Retinal pigment epithelial cell (primary cell): ENCODE measurements at regions not wholly inside any gene's neighbourhood (a gene's known extent, or its start where the extent isn't known, plus 50 kb on each side); places are given as distances from the start of the nearest gene placed in this dataset.

Experiments used
- DNase-seq: peaks from one replicate; pipeline ENCODE4 v3.0.0-alpha.2; 2010; ENCODE audit warnings: low read depth
- H3K4me3 ChIP-seq: 2 replicates; pipeline ENCODE4 v1.5.1; 2011; ENCODE audit warnings: mild to moderate bottlenecking, low read length, control low read depth, moderate library complexity
- CTCF ChIP-seq: conservative IDR thresholded peaks from 2 replicates; pipeline ENCODE4 v1.5.1; 2011; ENCODE audit warnings: low read depth, low read length, control low read depth, inconsistent platforms

- no peak overlapping the region for H3K4me3 ChIP-seq
- no peak for DNase-seq
- no peak for TF ChIP-seq CTCF
Observed at GRCh38 chr4:114399105-114399504, 199.5 kb upstream of the UGT8 start.

GRCh38 chr4:114400531-114400930 lies 198.1 kb upstream of the UGT8 start:
- no peak for TF ChIP-seq CTCF
- H3K4me3 ChIP-seq = no peak overlapping the region
- DNase-seq = no peak

- TF ChIP-seq CTCF = no peak
- H3K4me3 ChIP-seq = no peak overlapping the region
- DNase-seq = no peak
Observed at GRCh38 chr4:114401483-114401882, 197.1 kb upstream of the UGT8 start.

DNA sequence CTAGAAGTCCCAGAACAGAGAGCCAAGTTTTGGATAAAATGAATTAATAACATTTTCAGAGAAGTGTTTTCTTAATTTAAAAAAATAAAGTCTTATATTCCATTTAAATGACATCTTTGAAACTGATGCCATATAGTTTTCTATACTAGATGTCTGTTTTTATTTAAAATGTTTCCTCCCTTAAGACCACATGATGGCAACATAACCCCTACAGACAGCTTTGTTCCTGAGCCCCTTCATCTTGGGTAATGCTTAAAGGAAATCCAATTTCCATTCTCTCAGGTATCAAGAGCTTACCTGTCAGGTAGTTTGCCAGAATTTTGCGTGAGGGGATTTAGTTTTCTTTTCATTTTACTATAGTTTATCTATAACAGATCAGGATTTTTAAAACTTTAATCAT lies 181.4 kb upstream of the UGT8 start:
- no peak overlapping the region for H3K4me3 ChIP-seq
- TF ChIP-seq CTCF = no peak
- DNase-seq = no peak

DNA sequence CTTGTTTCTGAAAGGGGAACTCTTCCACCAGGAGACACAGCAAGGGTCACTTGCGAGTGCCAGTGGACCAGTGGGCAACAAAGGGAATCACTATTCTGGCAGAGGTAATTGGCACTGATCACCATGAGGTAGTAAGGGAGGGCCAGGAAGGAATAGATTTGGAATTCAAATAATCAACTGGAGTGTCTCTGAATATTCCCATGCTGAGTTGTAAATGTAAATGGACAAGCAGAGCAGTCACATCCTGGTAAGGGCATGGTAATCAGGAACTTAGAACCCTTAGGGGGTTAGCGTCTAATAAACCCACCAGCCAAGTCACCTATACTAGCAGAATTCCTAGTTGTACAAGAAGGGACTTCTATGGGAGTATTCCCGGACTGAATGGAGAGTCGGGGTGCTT lies 178.5 kb upstream of the UGT8 start:
- H3K4me3 ChIP-seq = no peak overlapping the region
- no peak for TF ChIP-seq CTCF
- no peak for DNase-seq

DNA sequence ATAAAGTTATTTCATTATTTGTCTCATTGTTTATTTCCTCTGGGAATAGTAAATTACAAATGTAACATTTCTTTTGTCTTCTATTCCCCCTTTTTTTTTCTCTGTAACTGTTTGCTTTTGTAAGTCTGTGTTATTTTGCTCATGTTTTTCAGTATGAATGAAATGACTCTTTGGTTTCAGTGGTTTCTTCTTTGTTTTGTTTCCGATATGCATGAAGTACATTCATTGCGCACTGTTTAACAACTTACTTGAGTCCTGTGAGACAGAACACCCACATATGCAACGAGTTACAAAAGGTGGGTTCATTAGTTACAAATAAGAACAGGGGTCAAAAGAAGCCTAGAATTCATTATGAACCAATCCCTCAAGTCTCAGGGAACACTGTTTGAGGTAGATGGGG lies 175.0 kb upstream of the UGT8 start:
- TF ChIP-seq CTCF = no peak
- DNase-seq = no peak
- no peak overlapping the region for H3K4me3 ChIP-seq

DNA sequence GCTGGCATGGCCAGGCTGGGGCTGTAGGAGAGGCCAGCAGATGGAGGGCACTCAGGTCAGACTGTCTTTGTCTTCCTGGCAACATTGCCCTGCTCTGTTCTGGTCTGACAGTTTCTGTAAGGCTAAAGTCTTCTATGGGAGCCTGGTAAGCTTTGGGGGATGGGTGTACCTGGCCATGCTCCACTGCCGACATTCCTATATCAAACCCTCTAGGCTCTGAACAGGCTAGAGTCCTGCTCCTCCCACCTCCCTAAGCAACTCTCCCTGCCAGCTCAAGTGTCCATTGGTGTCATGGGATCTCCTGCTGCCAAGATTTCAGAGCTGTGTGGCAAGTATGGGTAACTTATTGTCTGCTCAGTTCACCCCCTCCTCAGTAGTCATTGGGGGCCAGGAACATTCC lies 163.5 kb upstream of the UGT8 start:
- no peak overlapping the region for H3K4me3 ChIP-seq
- DNase-seq = no peak
- no peak for TF ChIP-seq CTCF
